Pancreas (tissue), 10 donors: ENCODE measurements at regions not wholly inside any gene's neighbourhood (a gene's known extent, or its start where the extent isn't known, plus 50 kb on each side); places are given as distances from the start of the nearest gene placed in this dataset.

Experiments
- ATAC-seq, 4 donors: fragments of 200-7000 bp; cut with Tn5 transposase; one replicate each; pipeline versions ENCODE4 v1.8.0 to v1.9.1; 2020; ENCODE audit warnings: mild to moderate bottlenecking in 4 of 4, moderate library complexity in 4 of 4
- DNase-seq, 6 donors: peaks; one replicate each; pipeline ENCODE4 v3.0.0-alpha.2; 2020
- FAIRE-seq: peaks from 2 replicates; lab custom pipeline; 2012; peaks lifted over from hg19 to GRCh38; lab: Jason Lieb, UNC
- H3K27ac ChIP-seq, 4 donors: fragments of 200-600 bp; sonication (generic); 1 replicate in 3 of 4; 2 replicates in 1 of 4; pipeline versions ENCODE4 v1.5.0 to v1.8.0; 2020
- H3K27me3 ChIP-seq, 4 donors: fragments of 200-600 bp; one replicate each; pipeline ENCODE4 v1.8.0; 2021
- H3K36me3 ChIP-seq, 3 donors: fragments of 200-600 bp; sonication (generic) in 1 of 3; one replicate each; pipeline versions ENCODE4 v1.5.0 to v1.8.0; 2020 to 2021
- H3K4me1 ChIP-seq, 3 donors: fragments of 200-600 bp; one replicate each; pipeline ENCODE4 v1.8.0; 2021
- H3K4me3 ChIP-seq, 4 donors: fragments of 200-600 bp; sonication (generic) in 2 of 4; one replicate each; pipeline versions ENCODE4 v1.5.0 to v1.8.0; 2020 to 2021
- H3K9me3 ChIP-seq, 4 donors: fragments of 200-600 bp; one replicate each; pipeline ENCODE4 v1.8.0; 2021
- whole genome bisulfite sequencing, 2 donors: extraction: QIAGEN DNeasy Blood & Tissue Kit; methylation state at CpG; one replicate each; pipeline ENCODE4 v1.1.7; 2013; 5-methylcytosine and 5-hydroxymethylcytosine counted together
- intact Hi-C, 3 donors: fragments of 100-400 bp; cut with DNase I; formaldehyde crosslinking; loops; one replicate each; pipeline versions ENCODE4 v1.11.1 to v1.14.2; 2022
- TF ChIP-seq, protein P1 (sequence below), 4 donors: fragments of 200-600 bp; sonication (generic) in 3 of 4; IDR thresholded peaks; one replicate each; pipeline versions ENCODE4 v1.5.0 to v1.8.0; 2021; ENCODE audit warnings: antibody characterized with exemption in 4 of 4
- donor health status: healthy with polysubstance abuse.
- donor health status: DM: no; HTN: no; CAD: no; lungs with moderate emphysema.
- donor health status: DM: no; HTN: no; CAD: no.
- donor health status: control.
- donor health status: control.
- donor health status: Bipolar disorder and iron deficiency.
- donor health status: DM: yes; HTN: yes; CAD: no.
- donor health status: DM: no; HTN: no; CAD: no.
- donor health status: DM: no; HTN: no; CAD: no.
- donor health status: DM: yes; HTN: yes; CAD: no.

DNA sequence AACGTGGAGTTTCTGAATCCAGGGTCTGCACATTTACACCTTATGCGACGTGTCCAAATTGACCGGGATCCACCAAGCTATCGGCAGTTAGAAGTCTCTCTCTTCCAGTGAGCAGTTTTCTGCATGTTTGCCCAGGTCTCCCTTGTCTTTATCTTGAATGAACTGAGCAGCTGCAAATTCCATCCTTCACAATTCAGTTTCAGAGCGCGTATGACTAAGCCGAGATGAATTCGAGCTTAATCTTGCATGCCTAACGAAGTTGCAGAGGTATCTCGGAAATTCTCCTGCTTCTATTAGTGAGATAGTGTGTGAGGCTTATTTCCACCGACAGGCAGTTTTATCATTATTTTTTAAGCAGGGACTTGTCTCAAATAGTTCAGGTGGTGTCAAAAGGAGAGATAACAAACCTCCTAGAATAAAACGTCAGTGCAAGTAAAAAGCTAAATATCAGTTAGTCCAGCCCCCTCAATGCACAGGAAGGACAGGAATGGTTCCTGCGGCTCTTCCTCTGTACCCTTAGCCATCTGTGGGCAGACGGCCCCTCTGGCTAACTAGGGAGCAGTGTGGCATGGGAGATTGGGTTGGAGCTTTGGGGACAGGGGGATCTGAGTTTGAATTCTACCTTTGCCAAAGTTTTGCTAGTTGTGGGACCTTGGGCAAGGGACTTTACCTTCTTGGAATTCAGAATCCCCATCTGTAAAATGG lies 93.0 kb upstream of the GPR139 start:
- ATAC-seq: no peak

DNA sequence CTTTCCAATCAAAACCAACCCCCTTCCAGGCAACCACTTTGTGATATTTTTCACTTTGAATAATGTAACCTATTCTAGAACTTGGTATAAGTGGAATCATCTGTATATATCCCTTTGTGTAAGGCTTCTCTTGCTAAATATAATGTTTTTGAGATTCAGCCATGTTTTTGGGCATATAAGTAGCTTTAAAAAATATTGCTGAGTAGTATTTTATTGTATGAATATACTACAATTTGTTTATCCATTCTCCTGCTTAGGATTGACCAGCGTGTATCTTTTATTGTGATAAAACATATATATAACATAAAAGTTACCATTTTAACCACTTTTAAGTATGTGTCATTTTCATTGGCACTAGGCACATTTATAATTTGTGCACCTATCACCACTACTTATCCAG lies 79.8 kb upstream of the GPR139 start:
- intact Hi-C loops: no loop called here
- Histone ChIP-seq H3K9me3 (no peaks in the 10 kb centered on the region), H3K27me3 (no peaks in the 10 kb centered on the region), H3K4me1 (no peaks in the 10 kb centered on the region), H3K4me3 (no peak overlapping the region), H3K27ac (no peak overlapping the region), H3K36me3 (no peaks in the 10 kb centered on the region)
- ATAC-seq: no peak
- TF ChIP-seq, protein P1, sequence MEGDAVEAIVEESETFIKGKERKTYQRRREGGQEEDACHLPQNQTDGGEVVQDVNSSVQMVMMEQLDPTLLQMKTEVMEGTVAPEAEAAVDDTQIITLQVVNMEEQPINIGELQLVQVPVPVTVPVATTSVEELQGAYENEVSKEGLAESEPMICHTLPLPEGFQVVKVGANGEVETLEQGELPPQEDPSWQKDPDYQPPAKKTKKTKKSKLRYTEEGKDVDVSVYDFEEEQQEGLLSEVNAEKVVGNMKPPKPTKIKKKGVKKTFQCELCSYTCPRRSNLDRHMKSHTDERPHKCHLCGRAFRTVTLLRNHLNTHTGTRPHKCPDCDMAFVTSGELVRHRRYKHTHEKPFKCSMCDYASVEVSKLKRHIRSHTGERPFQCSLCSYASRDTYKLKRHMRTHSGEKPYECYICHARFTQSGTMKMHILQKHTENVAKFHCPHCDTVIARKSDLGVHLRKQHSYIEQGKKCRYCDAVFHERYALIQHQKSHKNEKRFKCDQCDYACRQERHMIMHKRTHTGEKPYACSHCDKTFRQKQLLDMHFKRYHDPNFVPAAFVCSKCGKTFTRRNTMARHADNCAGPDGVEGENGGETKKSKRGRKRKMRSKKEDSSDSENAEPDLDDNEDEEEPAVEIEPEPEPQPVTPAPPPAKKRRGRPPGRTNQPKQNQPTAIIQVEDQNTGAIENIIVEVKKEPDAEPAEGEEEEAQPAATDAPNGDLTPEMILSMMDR (IDR thresholded peaks at IDR 0.05): no peak
- FAIRE-seq: no peak
- 67 to 70% methylated on average over 1 of the region's 1 CpG for WGBS, 2 donors
- no peak for DNase-seq

More for the DNA sequence above, 93.0 kb upstream of the GPR139 start:
- FAIRE-seq (no peak), DNase-seq (no peak)
- H3K27me3 ChIP-seq: no peaks in the 10 kb centered on the region
- no peaks in the 10 kb centered on the region for H3K9me3 ChIP-seq
- WGBS, 2 donors: 34 to 37% methylated on average over 15 of the region's 15 CpGs
- no peak overlapping the region for H3K27ac ChIP-seq
- H3K4me1 ChIP-seq: no peaks in the 10 kb centered on the region
- H3K36me3 ChIP-seq: no peaks in the 10 kb centered on the region
- TF ChIP-seq, protein P1 (IDR thresholded peaks at IDR 0.05): no peak
- intact Hi-C loops: no loop called here
- no peak overlapping the region for H3K4me3 ChIP-seq

DNA sequence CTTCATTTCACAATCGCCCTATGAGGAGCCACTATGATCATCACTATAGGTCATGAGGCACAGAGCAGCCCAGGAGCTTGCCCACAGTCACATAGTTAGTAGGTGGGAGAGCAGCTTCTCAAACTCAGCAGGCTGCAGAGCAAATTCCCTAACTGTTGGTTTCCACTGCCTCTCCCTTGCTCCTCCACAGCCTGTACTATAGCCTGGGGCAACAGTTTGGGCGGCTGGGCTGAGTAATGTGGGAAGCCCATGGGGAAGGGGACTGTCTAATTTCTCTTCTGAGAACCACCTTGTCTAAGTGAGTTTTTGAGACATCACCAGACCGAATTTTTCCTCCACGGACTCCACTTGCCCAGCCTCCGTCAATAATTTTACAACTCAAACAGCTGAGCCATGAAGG lies 73.4 kb upstream of the GPR139 start:
- 47 to 58% methylated on average over 5 of the region's 5 CpGs for WGBS, 2 donors
- FAIRE-seq: no peak
- DNase-seq: no peak
- no peak for ATAC-seq
- H3K36me3 ChIP-seq: no peaks in the 10 kb centered on the region
- H3K4me3 ChIP-seq: no peak overlapping the region
- no peaks in the 10 kb centered on the region for H3K4me1 ChIP-seq
- H3K27ac ChIP-seq: no peak overlapping the region
- intact Hi-C loops: no loop called here
- H3K27me3 ChIP-seq: no peaks in the 10 kb centered on the region
- no peaks in the 10 kb centered on the region for H3K9me3 ChIP-seq
- TF ChIP-seq, protein P1 (IDR thresholded peaks at IDR 0.05): no peak

DNA sequence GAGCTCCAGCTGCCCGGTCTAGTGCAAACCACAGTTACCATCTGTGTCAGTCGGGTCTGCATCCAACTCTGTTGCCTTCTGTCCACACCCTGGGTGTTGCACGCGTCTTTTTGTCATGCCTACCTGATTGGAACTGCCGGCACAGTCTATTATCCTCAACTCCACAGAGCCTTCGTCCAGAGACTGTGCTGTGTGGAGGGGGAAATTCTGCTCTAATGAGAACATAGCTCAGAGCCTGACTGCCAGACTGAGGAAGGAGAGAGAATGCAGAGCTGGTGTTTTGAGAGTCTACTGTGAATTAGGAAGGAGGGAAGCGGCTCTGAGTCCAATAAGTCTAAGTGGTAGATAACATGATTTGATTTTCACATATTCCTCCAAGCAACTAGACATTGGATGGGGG lies 68.3 kb upstream of the GPR139 start:
- DNase-seq (no peak), ATAC-seq (no peak), FAIRE-seq (no peak)
- Histone ChIP-seq H3K27ac (no peak overlapping the region), H3K4me3 (no peak overlapping the region), H3K36me3 (no peaks in the 10 kb centered on the region), H3K27me3 (no peaks in the 10 kb centered on the region), H3K4me1 (no peaks in the 10 kb centered on the region), H3K9me3 (no peaks in the 10 kb centered on the region)
- 61 to 67% methylated on average over 7 of the region's 7 CpGs for WGBS, 2 donors
- TF ChIP-seq, protein P1 (IDR thresholded peaks at IDR 0.05): no peak
- intact Hi-C loops: no loop called here

DNA sequence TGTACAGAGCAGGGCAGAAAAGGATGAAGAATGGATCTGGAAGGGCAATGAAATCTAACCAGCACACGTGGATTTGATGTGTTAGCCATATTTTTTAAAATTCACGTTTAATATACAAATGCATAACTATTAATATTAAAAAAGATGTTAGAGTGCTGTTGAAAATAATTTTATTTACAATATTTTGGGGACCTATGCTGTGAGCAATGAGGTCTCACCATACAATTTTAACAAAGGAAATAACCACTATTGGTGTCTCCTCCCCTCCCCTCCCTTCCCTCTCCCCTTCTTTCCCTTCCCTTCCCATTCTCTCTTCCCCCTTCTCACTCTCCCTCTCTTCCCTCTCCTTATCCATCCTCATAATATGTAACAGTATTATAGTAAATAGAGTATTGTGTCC lies 64.2 kb upstream of the GPR139 start:
- Histone ChIP-seq H3K27me3 (no peaks in the 10 kb centered on the region), H3K9me3 (no peaks in the 10 kb centered on the region), H3K4me3 (no peak overlapping the region), H3K27ac (no peak overlapping the region), H3K36me3 (no peaks in the 10 kb centered on the region), H3K4me1 (no peaks in the 10 kb centered on the region)
- TF ChIP-seq, protein P1 (IDR thresholded peaks at IDR 0.05): no peak
- intact Hi-C loops: loop anchor here in 1 of 3 donors (10.0 kb wide), 1 partner anchor 63 kb away; the partner anchor contains the start of gene GPR139
- DNase-seq (no peak), FAIRE-seq (no peak), ATAC-seq (no peak)
- 45 to 56% methylated on average over 2 of the region's 2 CpGs for WGBS, 2 donors
